HFFc6 (cell line): ENCODE measurements at regions not wholly inside any gene's neighbourhood (a gene's known extent, or its start where the extent isn't known, plus 50 kb on each side); places are given as distances from the start of the nearest gene placed in this dataset.

ENCODE experiments used
- DNase-seq: peaks from one replicate; pipeline ENCODE4 v3.0.0-alpha.2; 2018
- H3K27ac Mint-ChIP-seq: 2 replicates; pipeline ENCODE4 v1.8.0; 2020; ENCODE audit warnings: mild to moderate bottlenecking, mixed read lengths
- H3K27me3 Mint-ChIP-seq: 2 replicates; pipeline ENCODE4 v1.8.0; 2021; ENCODE audit warnings: mild to moderate bottlenecking, moderate library complexity, mixed read lengths; ENCODE audit not compliant: insufficient read depth
- H3K36me3 Mint-ChIP-seq: 2 replicates; pipeline ENCODE4 v1.8.0; 2021; ENCODE audit warnings: low read depth, mixed read lengths
- H3K4me1 Mint-ChIP-seq: 2 replicates; pipeline ENCODE4 v1.8.0; 2020; ENCODE audit warnings: low read depth, mixed read lengths
- H3K4me3 Mint-ChIP-seq: 2 replicates; pipeline ENCODE4 v1.8.0; 2020; ENCODE audit warnings: mild to moderate bottlenecking, moderate library complexity, mixed read lengths
- H3K9me3 Mint-ChIP-seq: 2 replicates; pipeline ENCODE4 v1.8.0; 2020; ENCODE audit warnings: mild to moderate bottlenecking, mixed read lengths
- CTCF ChIP-seq: fragments of 200-600 bp; sonication (generic); IDR thresholded peaks from 2 replicates; pipeline ENCODE4 v1.5.0; 2021; ENCODE audit warnings: antibody characterized with exemption, mild to moderate bottlenecking

DNA sequence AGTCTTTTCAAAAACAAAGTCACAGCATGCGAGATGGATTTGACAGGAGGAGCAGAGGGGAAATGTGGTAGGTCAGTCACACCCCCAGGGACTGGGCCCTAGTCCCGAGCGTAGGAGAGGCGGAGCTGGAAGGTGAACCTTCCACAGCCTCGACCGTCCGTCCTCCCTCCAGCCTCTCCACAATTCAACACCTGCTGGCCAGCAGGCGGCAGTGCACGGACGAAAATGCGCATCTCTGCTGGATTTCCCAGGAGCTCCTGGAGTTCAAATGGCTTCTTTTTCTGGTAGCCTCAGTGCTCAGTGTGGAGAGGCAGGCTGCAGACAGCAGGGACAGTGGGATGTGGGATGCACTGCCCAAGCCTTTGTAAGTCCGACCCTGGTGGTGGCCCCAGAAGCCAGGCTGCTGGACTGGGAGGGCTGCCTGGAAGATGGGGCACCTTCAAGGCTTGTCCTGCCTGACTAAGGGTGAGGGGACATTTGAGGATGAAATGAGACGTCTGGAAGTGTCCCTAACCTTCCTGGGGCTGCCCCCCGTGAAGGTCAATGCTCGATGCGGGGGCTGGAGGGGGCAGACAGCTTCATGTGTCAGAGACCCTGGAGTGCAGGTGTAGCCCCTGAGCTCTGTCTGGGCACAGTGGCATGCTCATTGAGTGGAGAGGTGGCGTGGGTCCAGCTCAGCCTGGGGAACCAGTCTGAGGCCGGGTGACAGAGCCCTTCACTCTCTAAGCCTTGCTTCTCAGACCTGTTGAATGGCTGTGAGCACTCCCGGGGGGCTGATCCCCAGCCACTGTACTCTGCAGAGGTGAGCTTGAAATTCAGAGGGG, 189.5 kb downstream of the TFCP2L1 start:
- Mint-ChIP-seq H3K27ac (no peak overlapping the region), H3K9me3 (no peaks in the 10 kb centered on the region), H3K36me3 (no peaks in the 10 kb centered on the region), H3K27me3 (peaks cover 30% of the 10 kb centered on the region), H3K4me1 (peaks cover 23% of the 10 kb centered on the region), H3K4me3 (no peak overlapping the region)
- peak; percentile 53 for DNase-seq
- TF ChIP-seq CTCF = peak; percentile 86

GRCh38 chr2:121096611-121097010, 188.4 kb downstream of the TFCP2L1 start:
- H3K4me1 Mint-ChIP-seq = peaks cover 23% of the 10 kb centered on the region
- DNase-seq = no peak
- no peak for TF ChIP-seq CTCF
- H3K4me3 Mint-ChIP-seq = no peak overlapping the region
- no peak overlapping the region for H3K27ac Mint-ChIP-seq
- no peaks in the 10 kb centered on the region for H3K9me3 Mint-ChIP-seq
- H3K36me3 Mint-ChIP-seq = no peaks in the 10 kb centered on the region
- peaks cover 41% of the 10 kb centered on the region for H3K27me3 Mint-ChIP-seq

GRCh38 chr2:121098556-121098955, 186.4 kb downstream of the TFCP2L1 start:
- Mint-ChIP-seq H3K9me3 (no peaks in the 10 kb centered on the region), H3K36me3 (no peaks in the 10 kb centered on the region), H3K4me1 (peaks cover 17% of the 10 kb centered on the region), H3K27ac (no peak overlapping the region), H3K27me3 (peaks cover 51% of the 10 kb centered on the region), H3K4me3 (no peak overlapping the region)
- no peak for DNase-seq
- no peak for TF ChIP-seq CTCF

DNA sequence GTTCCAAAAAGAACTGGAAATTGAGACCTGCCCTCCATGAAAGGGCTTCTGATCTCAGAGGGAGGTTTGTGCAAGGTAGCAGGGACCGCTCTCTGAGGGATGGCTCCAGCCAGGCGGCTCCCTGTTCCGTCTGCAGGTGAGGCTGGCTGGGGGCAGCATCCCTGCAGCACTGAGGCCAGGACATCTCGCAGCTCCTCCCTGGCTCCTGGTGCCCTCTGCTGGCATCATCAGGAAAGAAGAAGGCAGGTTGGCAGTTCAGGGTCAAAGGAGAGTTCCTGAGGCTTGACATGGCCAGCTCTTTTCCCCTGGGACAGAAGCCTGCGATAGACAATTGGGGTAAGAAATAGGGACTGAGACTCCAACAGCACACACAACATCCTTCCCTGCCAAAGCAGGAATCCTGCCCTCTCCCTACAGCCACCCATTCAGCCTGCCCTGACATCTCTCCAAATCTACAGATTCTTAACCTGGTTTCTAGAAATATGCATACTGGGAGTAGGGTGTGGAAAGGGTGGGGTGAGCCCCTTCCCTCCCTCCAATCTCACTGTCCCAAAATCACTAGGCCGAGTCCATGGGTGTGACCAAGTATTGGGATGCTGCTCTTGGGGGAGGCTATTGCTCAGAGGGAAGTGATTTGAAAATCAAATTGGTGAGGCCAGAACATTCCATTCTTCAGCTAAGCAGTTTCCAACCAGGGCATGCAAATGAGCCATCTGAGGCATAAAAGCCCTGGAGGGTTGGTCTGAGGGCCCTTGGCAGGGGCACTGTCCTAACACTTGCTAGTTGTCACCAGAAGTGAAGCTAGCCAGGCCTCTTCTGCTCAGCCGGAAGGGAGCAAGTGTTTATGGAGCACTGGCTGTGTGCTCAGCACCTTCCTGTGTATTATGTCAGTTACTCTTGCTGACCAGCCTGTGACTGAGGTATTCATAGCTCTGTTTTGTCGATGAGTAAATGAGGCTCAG, 185.4 kb downstream of the TFCP2L1 start:
- Mint-ChIP-seq H3K27ac (no peak overlapping the region), H3K36me3 (no peaks in the 10 kb centered on the region), H3K9me3 (no peaks in the 10 kb centered on the region), H3K4me1 (peaks cover 7% of the 10 kb centered on the region), H3K27me3 (peaks cover 58% of the 10 kb centered on the region), H3K4me3 (no peak overlapping the region)
- TF ChIP-seq CTCF = peak; percentile 63
- DNase-seq = no peak

GRCh38 chr2:121101093-121101715, 183.8 kb downstream of the TFCP2L1 start:
- Mint-ChIP-seq H3K4me1 (no peaks in the 10 kb centered on the region), H3K36me3 (no peaks in the 10 kb centered on the region), H3K27me3 (peaks cover 58% of the 10 kb centered on the region), H3K4me3 (no peak overlapping the region), H3K9me3 (no peaks in the 10 kb centered on the region), H3K27ac (no peak overlapping the region)
- TF ChIP-seq CTCF = no peak
- DNase-seq = no peak
